DOHH2 (cell line): ENCODE measurements at regions not wholly inside any gene's neighbourhood (a gene's known extent, or its start where the extent isn't known, plus 50 kb on each side); places are given as distances from the start of the nearest gene placed in this dataset.

Experiments
- CTCF ChIP-seq: fragments of 200-600 bp; sonication (generic); IDR thresholded peaks from one replicate; pipeline ENCODE4 v1.5.1; 2014; ENCODE audit warnings: antibody characterized with exemption, mild to moderate bottlenecking, low read depth, low read length; ENCODE audit not compliant: poor library complexity, severe bottlenecking
- EZH2phosphoT487 ChIP-seq: fragments of 200-600 bp; sonication (generic); IDR thresholded peaks from 2 replicates; pipeline ENCODE4 v1.6.1; 2017; ENCODE audit warnings: borderline replicate concordance, mild to moderate bottlenecking, antibody characterized with exemption, low read length, moderate library complexity, mixed read lengths

GRCh38 chr10:121104476-121105111 is 253.4 kb downstream of the WDR11 start:
- TF ChIP-seq CTCF, result no peak
- no peak for TF ChIP-seq EZH2phosphoT487
